Osteocyte (in vitro differentiated cells): ENCODE measurements at regions not wholly inside any gene's neighbourhood (a gene's known extent, or its start where the extent isn't known, plus 50 kb on each side); places are given as distances from the start of the nearest gene placed in this dataset.

Source experiments
- DNase-seq: peaks from one replicate; pipeline ENCODE4 v3.0.0; 2021; ENCODE audit warnings: mixed read lengths; ENCODE audit not compliant: unreplicated experiment; ENCODE audit errors: extremely low spot score
- H3K27ac Mint-ChIP-seq: one replicate; pipeline ENCODE4 v1.8.0; 2021; ENCODE audit warnings: mild to moderate bottlenecking, mixed read lengths; ENCODE audit not compliant: unreplicated experiment
- H3K27me3 Mint-ChIP-seq: one replicate; pipeline ENCODE4 v1.8.0; 2021; ENCODE audit warnings: mixed read lengths; ENCODE audit not compliant: unreplicated experiment
- H3K36me3 Mint-ChIP-seq: one replicate; pipeline ENCODE4 v1.8.0; 2021; ENCODE audit warnings: mixed read lengths; ENCODE audit not compliant: unreplicated experiment
- H3K4me1 Mint-ChIP-seq: one replicate; pipeline ENCODE4 v1.8.0; 2021; ENCODE audit warnings: mixed read lengths; ENCODE audit not compliant: unreplicated experiment
- H3K4me3 Mint-ChIP-seq: one replicate; pipeline ENCODE4 v1.8.0; 2021; ENCODE audit warnings: mild to moderate bottlenecking, moderate library complexity, mixed read lengths; ENCODE audit not compliant: unreplicated experiment
- H3K9me3 Mint-ChIP-seq: one replicate; pipeline ENCODE4 v1.8.0; 2021; ENCODE audit warnings: mixed read lengths; ENCODE audit not compliant: unreplicated experiment
- CTCF ChIP-seq: fragments of 200-600 bp; sonication (generic); IDR thresholded peaks from 2 replicates; pipeline ENCODE4 v1.5.0; 2021; ENCODE audit warnings: antibody characterized with exemption, mild to moderate bottlenecking, moderate library complexity

- H3K9me3 Mint-ChIP-seq: peaks cover 3% of the 10 kb centered on the region
- H3K4me1 Mint-ChIP-seq: peaks cover 87% of the 10 kb centered on the region
- peak overlapping the region; percentile 93 for H3K27ac Mint-ChIP-seq
- no peak for TF ChIP-seq CTCF
- no peak for DNase-seq
- no peaks in the 10 kb centered on the region for H3K27me3 Mint-ChIP-seq
- H3K4me3 Mint-ChIP-seq: peak overlapping the region; percentile 20
- no peaks in the 10 kb centered on the region for H3K36me3 Mint-ChIP-seq
These were observed 74.8 kb upstream of the ST6GAL2 start for GRCh38 chr2:106960683-106961161.

DNA sequence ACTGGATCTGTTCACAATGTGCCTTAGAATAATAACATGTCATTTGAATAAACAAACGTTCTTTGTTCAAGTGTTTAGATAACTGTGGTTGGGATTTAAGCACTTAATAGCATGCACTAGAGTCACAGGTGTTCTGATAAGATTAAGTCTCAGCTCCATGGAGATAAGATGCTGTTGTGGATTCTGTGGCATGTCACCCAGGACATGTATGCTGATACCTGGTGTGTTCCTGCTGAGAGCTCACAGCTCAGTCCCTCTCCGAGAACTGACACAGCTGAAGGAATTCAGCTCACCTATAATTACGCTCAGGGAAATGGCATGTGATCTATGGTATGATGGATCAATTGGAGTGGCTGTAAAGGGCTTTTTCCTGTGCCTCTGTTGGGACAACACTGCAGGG lies 75.4 kb upstream of the ST6GAL2 start:
- Mint-ChIP-seq H3K4me3 (no peak overlapping the region), H3K4me1 (peaks cover 87% of the 10 kb centered on the region), H3K9me3 (peaks cover 3% of the 10 kb centered on the region), H3K27ac (peak overlapping the region; percentile 93), H3K27me3 (no peaks in the 10 kb centered on the region), H3K36me3 (no peaks in the 10 kb centered on the region)
- no peak for DNase-seq
- TF ChIP-seq CTCF: no peak

- Mint-ChIP-seq H3K4me3 (no peak overlapping the region), H3K27me3 (no peaks in the 10 kb centered on the region), H3K27ac (peak overlapping the region; percentile 19), H3K36me3 (no peaks in the 10 kb centered on the region), H3K9me3 (peaks cover 3% of the 10 kb centered on the region), H3K4me1 (peaks cover 82% of the 10 kb centered on the region)
- TF ChIP-seq CTCF: no peak
- no peak for DNase-seq
These were observed 77.2 kb upstream of the ST6GAL2 start for GRCh38 chr2:106963156-106963555.

DNA sequence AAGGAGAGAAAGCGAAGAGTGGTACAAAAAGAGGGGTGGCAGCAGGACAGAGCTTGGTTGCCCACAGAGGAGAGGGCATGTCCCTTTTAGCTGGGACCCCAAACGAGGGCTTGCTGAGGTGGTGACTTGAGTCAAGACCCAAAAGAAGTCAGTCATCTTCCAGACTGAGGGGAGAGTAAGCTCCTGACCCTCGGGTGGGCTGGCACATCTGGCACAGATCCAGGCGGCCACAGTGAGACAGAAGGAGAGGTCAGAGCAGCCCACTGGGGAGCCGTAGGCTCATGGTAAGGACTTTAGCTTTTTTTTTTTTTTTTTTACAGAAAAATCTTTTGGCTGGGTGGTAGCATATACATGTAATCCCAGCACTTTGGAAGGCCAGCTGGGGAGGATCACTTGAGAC lies 77.9 kb upstream of the ST6GAL2 start:
- TF ChIP-seq CTCF: no peak
- Mint-ChIP-seq H3K4me1 (peaks cover 77% of the 10 kb centered on the region), H3K27me3 (no peaks in the 10 kb centered on the region), H3K27ac (peak overlapping the region; percentile 19), H3K4me3 (no peak overlapping the region), H3K9me3 (peaks cover 3% of the 10 kb centered on the region), H3K36me3 (no peaks in the 10 kb centered on the region)
- DNase-seq: no peak

DNA sequence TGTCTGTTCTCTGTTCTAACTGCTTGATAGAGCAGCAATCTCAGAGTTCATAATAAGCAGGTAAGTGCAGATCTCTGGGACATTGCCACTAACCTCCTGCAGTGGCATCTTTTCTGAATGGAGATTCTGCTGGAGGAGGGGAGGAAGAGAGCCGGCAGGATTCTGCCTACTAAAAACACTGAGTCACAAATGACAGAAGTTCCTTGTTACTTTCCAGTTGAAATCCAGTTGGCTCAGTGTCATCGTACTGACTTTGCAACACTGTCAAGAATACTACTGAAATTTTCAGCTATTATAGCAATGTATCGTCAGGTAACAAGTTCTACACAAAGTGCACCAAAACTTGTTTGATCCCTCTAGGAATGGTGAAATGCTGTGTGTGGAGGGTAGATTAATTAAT lies 79.6 kb upstream of the ST6GAL2 start:
- Mint-ChIP-seq H3K27me3 (no peaks in the 10 kb centered on the region), H3K4me3 (no peak overlapping the region), H3K9me3 (peaks cover 3% of the 10 kb centered on the region), H3K36me3 (no peaks in the 10 kb centered on the region), H3K27ac (no peak overlapping the region), H3K4me1 (peaks cover 69% of the 10 kb centered on the region)
- no peak for DNase-seq
- no peak for TF ChIP-seq CTCF
